Right atrium auricular region (tissue), 2 donors: ENCODE measurements at regions not wholly inside any gene's neighbourhood (a gene's known extent, or its start where the extent isn't known, plus 50 kb on each side); places are given as distances from the start of the nearest gene placed in this dataset.

Source experiments
- DNase-seq: peaks from one replicate; pipeline ENCODE4 v3.0.0-alpha.2; 2019; ENCODE audit warnings: low spot score
- H3K27ac ChIP-seq, 2 donors: fragments of 200-600 bp; sonication (generic); 1 replicate in 1 of 2; 2 replicates in 1 of 2; pipeline ENCODE4 v1.5.1; 2016 to 2019
- H3K27me3 ChIP-seq, 2 donors: fragments of 200-600 bp; sonication (generic); one replicate each; pipeline versions ENCODE4 v1.5.1 to v1.6.0; 2017 to 2019
- H3K36me3 ChIP-seq: fragments of 200-600 bp; sonication (generic); one replicate; pipeline ENCODE4 v1.5.1; 2016
- H3K4me1 ChIP-seq, 2 donors: fragments of 200-600 bp; sonication (generic); one replicate each; pipeline versions ENCODE4 v1.5.1 to v1.6.0; 2017 to 2019
- H3K4me3 ChIP-seq, 2 donors: fragments of 200-600 bp; sonication (generic); 1 replicate in 1 of 2; 2 replicates in 1 of 2; pipeline ENCODE4 v1.5.1; 2017 to 2019; ENCODE audit warnings: mild to moderate bottlenecking in 1 of 2, moderate library complexity in 1 of 2
- H3K9me3 ChIP-seq, 2 donors: fragments of 200-600 bp; sonication (generic); one replicate each; pipeline ENCODE4 v1.5.1; 2019
- CTCF ChIP-seq, 2 donors: fragments of 200-600 bp; sonication (generic); IDR thresholded peaks; one replicate each; pipeline ENCODE4 v1.5.1; 2019; ENCODE audit warnings: antibody characterized with exemption in 2 of 2

DNA sequence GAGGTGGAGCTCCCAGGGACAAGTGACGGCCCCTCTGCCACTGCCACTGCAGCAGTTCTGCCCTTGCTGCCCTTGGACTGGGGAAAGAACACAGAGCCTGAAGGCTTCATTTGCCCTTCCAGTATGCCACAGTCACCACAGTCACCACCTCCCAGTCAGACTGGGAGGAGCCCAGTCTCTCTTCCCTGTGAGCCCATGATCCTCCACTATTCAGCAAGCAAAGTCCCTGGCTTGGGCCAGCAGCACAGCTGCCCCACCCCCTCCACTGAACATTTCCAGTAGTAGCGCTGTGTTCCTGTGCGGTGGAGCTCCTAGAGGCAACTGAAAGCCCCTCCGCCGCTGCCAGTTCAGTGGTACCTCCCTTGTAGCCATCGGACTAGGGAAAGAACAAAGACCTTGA is 329.4 kb downstream of the MAN2A1 start:
- DNase-seq, result no peak
- no peak for TF ChIP-seq CTCF (IDR thresholded peaks at IDR 0.05)
- no peak overlapping the region for H3K27ac ChIP-seq

GRCh38 chr5:110019780-110020179 is 330.1 kb downstream of the MAN2A1 start:
- Histone ChIP-seq H3K36me3 (no peaks in the 10 kb centered on the region), H3K4me1 (no peaks in the 10 kb centered on the region), H3K4me3 (no peak overlapping the region), H3K27ac (no peak overlapping the region), H3K9me3 (no peaks in the 10 kb centered on the region), H3K27me3 (no peaks in the 10 kb centered on the region)
- no peak for TF ChIP-seq CTCF (IDR thresholded peaks at IDR 0.05)
- DNase-seq, result no peak

More for the DNA sequence above, 329.4 kb downstream of the MAN2A1 start:
- Histone ChIP-seq H3K9me3 (no peaks in the 10 kb centered on the region), H3K4me3 (no peak overlapping the region), H3K27me3 (no peaks in the 10 kb centered on the region), H3K4me1 (no peaks in the 10 kb centered on the region), H3K36me3 (no peaks in the 10 kb centered on the region)

GRCh38 chr5:110021251-110021650 is 331.5 kb downstream of the MAN2A1 start:
- no peak for TF ChIP-seq CTCF (IDR thresholded peaks at IDR 0.05)
- Histone ChIP-seq H3K4me1 (no peaks in the 10 kb centered on the region), H3K4me3 (no peak overlapping the region), H3K27me3 (no peaks in the 10 kb centered on the region), H3K36me3 (no peaks in the 10 kb centered on the region), H3K9me3 (no peaks in the 10 kb centered on the region), H3K27ac (no peak overlapping the region)
- no peak for DNase-seq

DNA sequence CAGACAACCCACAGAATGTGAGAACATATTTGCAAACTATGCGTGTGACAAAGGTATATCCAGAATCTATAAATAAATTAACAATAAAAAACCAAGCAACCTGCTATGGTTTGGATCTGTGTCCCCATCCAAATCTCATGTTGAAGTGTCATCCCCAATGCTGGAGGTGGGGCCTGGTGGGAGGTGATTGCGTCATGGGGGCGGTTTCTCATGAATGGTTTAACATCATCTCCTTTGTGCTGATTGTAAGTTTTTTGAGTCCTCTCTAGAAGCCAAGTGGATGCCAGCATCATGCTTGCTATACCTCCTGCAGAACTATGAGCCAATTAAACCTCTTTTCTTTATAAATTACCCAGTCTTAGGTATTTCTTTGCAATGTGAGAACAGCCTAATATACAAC is 335.4 kb downstream of the MAN2A1 start:
- DNase-seq, result no peak
- H3K4me1 ChIP-seq, result no peaks in the 10 kb centered on the region
- no peaks in the 10 kb centered on the region for H3K36me3 ChIP-seq
- no peaks in the 10 kb centered on the region for H3K27me3 ChIP-seq
- no peak overlapping the region for H3K27ac ChIP-seq
- no peak for TF ChIP-seq CTCF (IDR thresholded peaks at IDR 0.05)
- H3K9me3 ChIP-seq, result no peaks in the 10 kb centered on the region
- no peak overlapping the region for H3K4me3 ChIP-seq

- H3K27me3 ChIP-seq, result no peaks in the 10 kb centered on the region
- no peaks in the 10 kb centered on the region for H3K9me3 ChIP-seq
- H3K4me3 ChIP-seq, result no peak overlapping the region
- H3K36me3 ChIP-seq, result no peaks in the 10 kb centered on the region
- no peaks in the 10 kb centered on the region for H3K4me1 ChIP-seq
- no peak for TF ChIP-seq CTCF (IDR thresholded peaks at IDR 0.05)
- DNase-seq, result no peak
- H3K27ac ChIP-seq, result no peak overlapping the region
Observed at GRCh38 chr5:110027527-110028322, 338.0 kb downstream of the MAN2A1 start.
